ENCODE measurements at regions not wholly inside any gene's neighbourhood (a gene's known extent, or its start where the extent isn't known, plus 50 kb on each side); places are given as distances from the start of the nearest gene placed in this dataset.
"Not testable (repeated sequence)": the region's sequence is repeated elsewhere in the genome, so short reads cannot be mapped to it uniquely, and the experiment has no call there.

GRCh38 chr13:66077132-66077689 is 1152.9 kb downstream of the PCDH9 start:
- no peak overlapping the region for H3K27ac Mint-ChIP-seq (ENCODE audit: unreplicated experiment)
- FAIRE-seq: no peak
- no peak overlapping the region for H3K9ac ChIP-seq (ENCODE audit: low read length)
- H3K27ac ChIP-seq (ENCODE audit: low read depth, low read length): no peak overlapping the region
- H3K4me2 ChIP-seq (ENCODE audit: low read length): no peak overlapping the region
- H2AFZ ChIP-seq (ENCODE audit: low read depth, low read length): no peak overlapping the region
- peaks cover 4% of the 10 kb centered on the region for H3K4me1 Mint-ChIP-seq (ENCODE audit: low read depth, unreplicated experiment)
- no peak overlapping the region for H3K4me3 Mint-ChIP-seq (ENCODE audit: unreplicated experiment)
- no peaks in the 10 kb centered on the region for H3K36me3 Mint-ChIP-seq (ENCODE audit: low read depth, unreplicated experiment)
- H3K27me3 ChIP-seq (ENCODE audit: insufficient read depth, low read length): no peaks in the 10 kb centered on the region
- no peaks in the 10 kb centered on the region for H4K20me1 ChIP-seq (ENCODE audit: insufficient read depth, low read length)
- no peak overlapping the region for H3K4me3 ChIP-seq (ENCODE audit: insufficient read depth, low read depth, low read length)
- H3K27me3 Mint-ChIP-seq (ENCODE audit: low read depth, unreplicated experiment): no peaks in the 10 kb centered on the region
- no peaks in the 10 kb centered on the region for H3K9me3 ChIP-seq (ENCODE audit: insufficient read depth, low read depth, low read length)
- TF ChIP-seq CTCF (IDR thresholded peaks at IDR 0.05; ENCODE audit: insufficient read depth, low read depth, low read length): no peak
- no peak for TF ChIP-seq EZH2 (IDR thresholded peaks at IDR 0.05; ENCODE audit: insufficient read depth, low read length)
- DNase-seq (ENCODE audit: low read depth): no peak
- no peaks in the 10 kb centered on the region for H3K79me2 ChIP-seq (ENCODE audit: insufficient read depth, low read length)
- H3K4me1 ChIP-seq (ENCODE audit: insufficient read depth, low read length): no peaks in the 10 kb centered on the region
- H3K9me3 Mint-ChIP-seq (ENCODE audit: unreplicated experiment): no peaks in the 10 kb centered on the region
- H3K36me3 ChIP-seq (ENCODE audit: insufficient read depth, low read length): no peaks in the 10 kb centered on the region

GRCh38 chr13:66076417-66076816 is 1153.7 kb downstream of the PCDH9 start:
- H3K27me3 ChIP-seq (ENCODE audit: insufficient read depth, low read length): no peaks in the 10 kb centered on the region
- H3K36me3 ChIP-seq (ENCODE audit: insufficient read depth, low read length): no peaks in the 10 kb centered on the region
- no peaks in the 10 kb centered on the region for H4K20me1 ChIP-seq (ENCODE audit: insufficient read depth, low read length)
- no peaks in the 10 kb centered on the region for H3K4me1 ChIP-seq (ENCODE audit: insufficient read depth, low read length)
- no peaks in the 10 kb centered on the region for H3K27me3 Mint-ChIP-seq (ENCODE audit: low read depth, unreplicated experiment)
- H3K9ac ChIP-seq (ENCODE audit: low read length): no peak overlapping the region
- DNase-seq (ENCODE audit: low read depth) (peak; percentile 83), FAIRE-seq (no peak)
- H3K79me2 ChIP-seq (ENCODE audit: insufficient read depth, low read length): no peaks in the 10 kb centered on the region
- no peak overlapping the region for H3K4me2 ChIP-seq (ENCODE audit: low read length)
- peaks cover 7% of the 10 kb centered on the region for H3K4me1 Mint-ChIP-seq (ENCODE audit: low read depth, unreplicated experiment)
- H3K4me3 Mint-ChIP-seq (ENCODE audit: unreplicated experiment): no peak overlapping the region
- H3K9me3 ChIP-seq (ENCODE audit: insufficient read depth, low read depth, low read length): no peaks in the 10 kb centered on the region
- H2AFZ ChIP-seq (ENCODE audit: low read depth, low read length): no peak overlapping the region
- H3K9me3 Mint-ChIP-seq (ENCODE audit: unreplicated experiment): no peaks in the 10 kb centered on the region
- no peak overlapping the region for H3K27ac Mint-ChIP-seq (ENCODE audit: unreplicated experiment)
- no peak overlapping the region for H3K27ac ChIP-seq (ENCODE audit: low read depth, low read length)
- TF ChIP-seq CTCF (IDR thresholded peaks at IDR 0.05; ENCODE audit: insufficient read depth, low read depth, low read length) (no peak), EZH2 (IDR thresholded peaks at IDR 0.05; ENCODE audit: insufficient read depth, low read length) (no peak)
- H3K36me3 Mint-ChIP-seq (ENCODE audit: low read depth, unreplicated experiment): no peaks in the 10 kb centered on the region
- H3K4me3 ChIP-seq (ENCODE audit: insufficient read depth, low read depth, low read length): no peak overlapping the region

GRCh38 chr13:66074018-66074615 is 1156.0 kb downstream of the PCDH9 start:
- H3K4me3 ChIP-seq (ENCODE audit: insufficient read depth, low read depth, low read length): no peak overlapping the region
- H3K4me1 Mint-ChIP-seq (ENCODE audit: low read depth, unreplicated experiment): peaks cover 7% of the 10 kb centered on the region
- H3K79me2 ChIP-seq (ENCODE audit: insufficient read depth, low read length): no peaks in the 10 kb centered on the region
- no peaks in the 10 kb centered on the region for H4K20me1 ChIP-seq (ENCODE audit: insufficient read depth, low read length)
- no peaks in the 10 kb centered on the region for H3K9me3 Mint-ChIP-seq (ENCODE audit: unreplicated experiment)
- H3K36me3 ChIP-seq (ENCODE audit: insufficient read depth, low read length): no peaks in the 10 kb centered on the region
- H2AFZ ChIP-seq (ENCODE audit: low read depth, low read length): no peak overlapping the region
- DNase-seq (ENCODE audit: low read depth) (no peak), FAIRE-seq (no peak)
- no peaks in the 10 kb centered on the region for H3K27me3 Mint-ChIP-seq (ENCODE audit: low read depth, unreplicated experiment)
- H3K4me1 ChIP-seq (ENCODE audit: insufficient read depth, low read length): no peaks in the 10 kb centered on the region
- H3K9ac ChIP-seq (ENCODE audit: low read length): no peak overlapping the region
- no peak overlapping the region for H3K4me3 Mint-ChIP-seq (ENCODE audit: unreplicated experiment)
- H3K27me3 ChIP-seq (ENCODE audit: insufficient read depth, low read length): no peaks in the 10 kb centered on the region
- no peaks in the 10 kb centered on the region for H3K9me3 ChIP-seq (ENCODE audit: insufficient read depth, low read depth, low read length)
- no peak overlapping the region for H3K4me2 ChIP-seq (ENCODE audit: low read length)
- no peak for TF ChIP-seq EZH2 (IDR thresholded peaks at IDR 0.05; ENCODE audit: insufficient read depth, low read length)
- no peak for TF ChIP-seq CTCF (IDR thresholded peaks at IDR 0.05; ENCODE audit: insufficient read depth, low read depth, low read length)
- no peak overlapping the region for H3K27ac Mint-ChIP-seq (ENCODE audit: unreplicated experiment)
- H3K27ac ChIP-seq (ENCODE audit: low read depth, low read length): no peak overlapping the region
- H3K36me3 Mint-ChIP-seq (ENCODE audit: low read depth, unreplicated experiment): no peaks in the 10 kb centered on the region

GRCh38 chr13:66072097-66072496 is 1158.0 kb downstream of the PCDH9 start:
- not testable (repeated sequence) for H2AFZ ChIP-seq (ENCODE audit: low read depth, low read length); H3K4me1 Mint-ChIP-seq (ENCODE audit: low read depth, unreplicated experiment); H3K9me3 Mint-ChIP-seq (ENCODE audit: unreplicated experiment); H3K4me1 ChIP-seq (ENCODE audit: insufficient read depth, low read length); H3K9ac ChIP-seq (ENCODE audit: low read length); FAIRE-seq; H3K4me3 ChIP-seq (ENCODE audit: insufficient read depth, low read depth, low read length); H4K20me1 ChIP-seq (ENCODE audit: insufficient read depth, low read length); H3K27ac Mint-ChIP-seq (ENCODE audit: unreplicated experiment); H3K36me3 ChIP-seq (ENCODE audit: insufficient read depth, low read length); H3K36me3 Mint-ChIP-seq (ENCODE audit: low read depth, unreplicated experiment); H3K79me2 ChIP-seq (ENCODE audit: insufficient read depth, low read length); H3K27me3 ChIP-seq (ENCODE audit: insufficient read depth, low read length); H3K4me3 Mint-ChIP-seq (ENCODE audit: unreplicated experiment); H3K27me3 Mint-ChIP-seq (ENCODE audit: low read depth, unreplicated experiment); H3K27ac ChIP-seq (ENCODE audit: low read depth, low read length); H3K4me2 ChIP-seq (ENCODE audit: low read length); H3K9me3 ChIP-seq (ENCODE audit: insufficient read depth, low read depth, low read length)
- peak; percentile 36 for DNase-seq (ENCODE audit: low read depth)

Data from astrocyte (in vitro differentiated cells and primary cell).